ACC112 (cell line): ENCODE measurements at regions not wholly inside any gene's neighbourhood (a gene's known extent, or its start where the extent isn't known, plus 50 kb on each side); places are given as distances from the start of the nearest gene placed in this dataset.

Source experiments
- H2AFZ ChIP-seq: fragments of 200-600 bp; sonication (generic); one replicate; pipeline ENCODE4 v1.6.0; 2017; ENCODE audit warnings: antibody characterized with exemption, low read length; ENCODE audit not compliant: unreplicated experiment
- H3K27ac ChIP-seq: fragments of 200-600 bp; sonication (generic); 2 replicates; pipeline ENCODE4 v1.5.1; 2014; ENCODE audit warnings: low read depth, mild to moderate bottlenecking, antibody characterized with exemption, low read length, moderate library complexity
- H3K27me3 ChIP-seq: fragments of 200-600 bp; sonication (generic); 2 replicates; pipeline ENCODE4 v1.6.1; 2014; ENCODE audit warnings: mild to moderate bottlenecking, antibody characterized with exemption, low read length, moderate library complexity, mixed read lengths; ENCODE audit not compliant: insufficient read depth
- H3K36me3 ChIP-seq: fragments of 200-600 bp; sonication (generic); 2 replicates; pipeline ENCODE4 v1.6.1; 2016; ENCODE audit warnings: mild to moderate bottlenecking, antibody characterized with exemption, low read length, moderate library complexity, mixed read lengths; ENCODE audit not compliant: insufficient read depth
- H3K4me1 ChIP-seq: fragments of 200-600 bp; sonication (generic); one replicate; pipeline ENCODE4 v1.6.1; 2016; ENCODE audit warnings: low read length, mixed read lengths; ENCODE audit not compliant: insufficient read depth, unreplicated experiment, control insufficient read depth
- H3K4me3 ChIP-seq: fragments of 200-600 bp; sonication (generic); 2 replicates; pipeline ENCODE4 v1.5.1; 2014; ENCODE audit warnings: mild to moderate bottlenecking, low read depth, low read length
- H3K79me2 ChIP-seq: fragments of 200-600 bp; sonication (generic); one replicate; pipeline ENCODE4 v1.6.0; 2016; ENCODE audit warnings: low read length; ENCODE audit not compliant: control insufficient read depth, unreplicated experiment, insufficient read depth

GRCh38 chr3:110027446-110028080 lies 690.2 kb upstream of the DPPA4 start:
- no peak overlapping the region for H3K4me3 ChIP-seq
- H3K27me3 ChIP-seq: no peaks in the 10 kb centered on the region
- no peak overlapping the region for H2AFZ ChIP-seq
- peaks cover 13% of the 10 kb centered on the region for H3K4me1 ChIP-seq
- no peaks in the 10 kb centered on the region for H3K36me3 ChIP-seq
- H3K79me2 ChIP-seq: no peaks in the 10 kb centered on the region
- no peak overlapping the region for H3K27ac ChIP-seq

GRCh38 chr3:110031975-110032374 lies 694.6 kb upstream of the DPPA4 start:
- no peak overlapping the region for H2AFZ ChIP-seq
- no peaks in the 10 kb centered on the region for H3K27me3 ChIP-seq
- no peaks in the 10 kb centered on the region for H3K79me2 ChIP-seq
- no peak overlapping the region for H3K27ac ChIP-seq
- no peaks in the 10 kb centered on the region for H3K36me3 ChIP-seq
- no peak overlapping the region for H3K4me3 ChIP-seq
- H3K4me1 ChIP-seq: peaks cover 4% of the 10 kb centered on the region

- Histone ChIP-seq H3K27ac (no peak overlapping the region), H3K4me3 (no peak overlapping the region), H3K79me2 (no peaks in the 10 kb centered on the region), H3K27me3 (no peaks in the 10 kb centered on the region), H3K4me1 (no peaks in the 10 kb centered on the region), H3K36me3 (no peaks in the 10 kb centered on the region), H2AFZ (no peak overlapping the region)
These were observed 722.1 kb upstream of the DPPA4 start for GRCh38 chr3:110059431-110059830.

GRCh38 chr3:110062716-110063115 lies 725.4 kb upstream of the DPPA4 start:
- Histone ChIP-seq H2AFZ (no peak overlapping the region), H3K79me2 (no peaks in the 10 kb centered on the region), H3K36me3 (no peaks in the 10 kb centered on the region), H3K4me1 (no peaks in the 10 kb centered on the region), H3K27ac (no peak overlapping the region), H3K4me3 (no peak overlapping the region), H3K27me3 (no peaks in the 10 kb centered on the region)

- no peaks in the 10 kb centered on the region for H3K27me3 ChIP-seq
- H3K79me2 ChIP-seq: no peaks in the 10 kb centered on the region
- H2AFZ ChIP-seq: no peak overlapping the region
- no peaks in the 10 kb centered on the region for H3K4me1 ChIP-seq
- H3K27ac ChIP-seq: no peak overlapping the region
- H3K4me3 ChIP-seq: no peak overlapping the region
- no peaks in the 10 kb centered on the region for H3K36me3 ChIP-seq
These were observed 725.8 kb upstream of the DPPA4 start for GRCh38 chr3:110063178-110063577.

GRCh38 chr3:110066206-110066605 lies 728.9 kb upstream of the DPPA4 start:
- Histone ChIP-seq H3K79me2 (no peaks in the 10 kb centered on the region), H3K27me3 (no peaks in the 10 kb centered on the region)

GRCh38 chr3:110067527-110067926 lies 730.2 kb upstream of the DPPA4 start:
- no peak overlapping the region for H3K27ac ChIP-seq
- H3K4me1 ChIP-seq: no peaks in the 10 kb centered on the region
- no peak overlapping the region for H2AFZ ChIP-seq
- no peaks in the 10 kb centered on the region for H3K27me3 ChIP-seq
- no peak overlapping the region for H3K4me3 ChIP-seq
- H3K36me3 ChIP-seq: no peaks in the 10 kb centered on the region
- no peaks in the 10 kb centered on the region for H3K79me2 ChIP-seq

More at GRCh38 chr3:110066206-110066605, 728.9 kb upstream of the DPPA4 start:
- no peaks in the 10 kb centered on the region for H3K36me3 ChIP-seq
- no peak overlapping the region for H3K4me3 ChIP-seq
- H2AFZ ChIP-seq: no peak overlapping the region
- no peaks in the 10 kb centered on the region for H3K4me1 ChIP-seq
- no peak overlapping the region for H3K27ac ChIP-seq

GRCh38 chr3:110069761-110070160 lies 732.4 kb upstream of the DPPA4 start:
- Histone ChIP-seq H3K4me1 (no peaks in the 10 kb centered on the region), H3K27ac (no peak overlapping the region)

GRCh38 chr3:110070161-110070916 lies 733.0 kb upstream of the DPPA4 start:
- no peaks in the 10 kb centered on the region for H3K36me3 ChIP-seq
- H3K27ac ChIP-seq: no peak overlapping the region
- H2AFZ ChIP-seq: no peak overlapping the region
- no peak overlapping the region for H3K4me3 ChIP-seq
- no peaks in the 10 kb centered on the region for H3K27me3 ChIP-seq
- H3K4me1 ChIP-seq: no peaks in the 10 kb centered on the region
- no peaks in the 10 kb centered on the region for H3K79me2 ChIP-seq

More at GRCh38 chr3:110069761-110070160, 732.4 kb upstream of the DPPA4 start:
- Histone ChIP-seq H3K4me3 (no peak overlapping the region), H3K27me3 (no peaks in the 10 kb centered on the region), H2AFZ (no peak overlapping the region), H3K79me2 (no peaks in the 10 kb centered on the region), H3K36me3 (no peaks in the 10 kb centered on the region)

GRCh38 chr3:110074095-110074494 lies 736.7 kb upstream of the DPPA4 start:
- Histone ChIP-seq H3K79me2 (no peaks in the 10 kb centered on the region), H2AFZ (no peak overlapping the region), H3K27ac (no peak overlapping the region), H3K36me3 (no peaks in the 10 kb centered on the region), H3K4me1 (no peaks in the 10 kb centered on the region), H3K4me3 (no peak overlapping the region), H3K27me3 (no peaks in the 10 kb centered on the region)

- Histone ChIP-seq H3K79me2 (no peaks in the 10 kb centered on the region), H3K36me3 (no peaks in the 10 kb centered on the region), H3K27ac (no peak overlapping the region), H3K27me3 (no peaks in the 10 kb centered on the region), H3K4me1 (no peaks in the 10 kb centered on the region), H3K4me3 (no peak overlapping the region), H2AFZ (no peak overlapping the region)
These were observed 739.7 kb upstream of the DPPA4 start for GRCh38 chr3:110077093-110077492.
